GM12878 (cell line): ENCODE measurements at regions not wholly inside any gene's neighbourhood (a gene's known extent, or its start where the extent isn't known, plus 50 kb on each side); places are given as distances from the start of the nearest gene placed in this dataset.

Source experiments
- CTCF ChIP-seq, 3 experiments: IDR thresholded peaks in 2 of 3; conservative IDR thresholded peaks in 1 of 3; 2 replicates each; pipeline ENCODE4 v1.5.1; 2011; ENCODE audit warnings: low read depth in 3 of 3, low read length in 3 of 3, mild to moderate bottlenecking in 3 of 3, control low read depth in 2 of 3, moderate library complexity in 2 of 3, inconsistent platforms in 1 of 3, mixed read lengths in 1 of 3; ENCODE audit not compliant: control insufficient read depth in 2 of 3, insufficient read depth in 1 of 3; ENCODE audit errors: extremely low read depth in 1 of 3
- EZH2 ChIP-seq: IDR thresholded peaks from 2 replicates; pipeline ENCODE4 v1.6.1; 2012; ENCODE audit warnings: low read depth, mild to moderate bottlenecking, control low read depth, inconsistent platforms, low read length, borderline replicate concordance; ENCODE audit not compliant: control insufficient read depth
- NBN ChIP-seq: fragments of 450-650 bp; IDR thresholded peaks from 2 replicates; pipeline ENCODE4 v1.6.1; 2016

GRCh38 chr5:103657301-103657700 is 94.7 kb upstream of the NUDT12 start:
- TF ChIP-seq CTCF (IDR thresholded peaks at IDR 0.05 in 2 of 3, conservative IDR thresholded peaks at IDR 0.05 in 1 of 3; ENCODE audit: control insufficient read depth in 2 of 3, extremely low read depth in 1 of 3, insufficient read depth in 1 of 3, low read depth in 3 of 3, low read length in 3 of 3) (no peak), NBN (no peak), EZH2 (no peak)
